ENCODE measurements at regions not wholly inside any gene's neighbourhood (a gene's known extent, or its start where the extent isn't known, plus 50 kb on each side); places are given as distances from the start of the nearest gene placed in this dataset.

DNA sequence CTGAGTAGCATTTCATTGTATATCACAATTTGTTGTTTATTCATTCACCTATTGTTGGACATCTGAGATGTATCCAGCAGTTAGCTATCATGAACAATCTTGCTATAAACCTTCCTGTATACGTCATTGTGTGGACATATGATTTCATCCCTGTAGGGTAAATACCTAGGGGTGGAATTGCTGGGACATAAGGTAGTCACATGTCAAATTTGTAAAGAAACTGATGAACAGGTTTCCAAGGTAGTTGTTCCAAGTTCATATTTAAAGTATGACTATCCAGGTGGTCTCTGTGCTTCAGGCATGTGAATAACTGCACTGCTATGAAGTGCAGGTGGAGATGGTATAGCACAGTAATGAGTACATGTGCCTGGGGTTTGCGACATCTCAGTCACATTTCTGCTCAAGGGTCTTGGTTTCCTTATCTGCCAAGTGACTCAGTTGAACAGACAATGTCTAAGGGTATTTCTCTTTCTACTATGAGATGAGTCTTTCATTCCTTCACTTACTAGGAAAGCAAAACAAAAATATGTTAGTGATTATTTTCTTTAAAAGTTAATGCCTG lies 229.0 kb upstream of the HES1 start:
- H3K79me2 ChIP-seq (ENCODE audit: insufficient read depth, low read length): no peaks in the 10 kb centered on the region
- peaks cover 60% of the 10 kb centered on the region for H3K4me1 ChIP-seq (ENCODE audit: insufficient read depth, low read length, poor library complexity, severe bottlenecking)
- H3K36me3 ChIP-seq (ENCODE audit: insufficient read depth, low read length): no peaks in the 10 kb centered on the region
- no peak overlapping the region for H2AFZ ChIP-seq (ENCODE audit: low read length)
- no peak overlapping the region for H3K9ac ChIP-seq (ENCODE audit: low read depth, low read length, poor library complexity, severe bottlenecking)
- H3K27me3 ChIP-seq (ENCODE audit: insufficient read depth, low read length, poor library complexity, severe bottlenecking): no peaks in the 10 kb centered on the region
- H3K9me2 ChIP-seq (replicated peaks; ENCODE audit: low read depth, low read length): no peaks in the 10 kb centered on the region
- H3F3A ChIP-seq (ENCODE audit: low read depth): peaks cover 14% of the 10 kb centered on the region
- TF ChIP-seq, protein P1, sequence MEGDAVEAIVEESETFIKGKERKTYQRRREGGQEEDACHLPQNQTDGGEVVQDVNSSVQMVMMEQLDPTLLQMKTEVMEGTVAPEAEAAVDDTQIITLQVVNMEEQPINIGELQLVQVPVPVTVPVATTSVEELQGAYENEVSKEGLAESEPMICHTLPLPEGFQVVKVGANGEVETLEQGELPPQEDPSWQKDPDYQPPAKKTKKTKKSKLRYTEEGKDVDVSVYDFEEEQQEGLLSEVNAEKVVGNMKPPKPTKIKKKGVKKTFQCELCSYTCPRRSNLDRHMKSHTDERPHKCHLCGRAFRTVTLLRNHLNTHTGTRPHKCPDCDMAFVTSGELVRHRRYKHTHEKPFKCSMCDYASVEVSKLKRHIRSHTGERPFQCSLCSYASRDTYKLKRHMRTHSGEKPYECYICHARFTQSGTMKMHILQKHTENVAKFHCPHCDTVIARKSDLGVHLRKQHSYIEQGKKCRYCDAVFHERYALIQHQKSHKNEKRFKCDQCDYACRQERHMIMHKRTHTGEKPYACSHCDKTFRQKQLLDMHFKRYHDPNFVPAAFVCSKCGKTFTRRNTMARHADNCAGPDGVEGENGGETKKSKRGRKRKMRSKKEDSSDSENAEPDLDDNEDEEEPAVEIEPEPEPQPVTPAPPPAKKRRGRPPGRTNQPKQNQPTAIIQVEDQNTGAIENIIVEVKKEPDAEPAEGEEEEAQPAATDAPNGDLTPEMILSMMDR (conservative IDR thresholded peaks at IDR 0.05; ENCODE audit: low read length): no peak
- no peak for TF ChIP-seq EZH2phosphoT487 (IDR thresholded peaks at IDR 0.05; ENCODE audit: borderline replicate concordance)
- H4K20me1 ChIP-seq (ENCODE audit: insufficient read depth, low read length, poor library complexity, severe bottlenecking): no peaks in the 10 kb centered on the region
- no peak overlapping the region for H3K4me3 ChIP-seq (ENCODE audit: low read length, poor library complexity, severe bottlenecking)
- H3K4me2 ChIP-seq (ENCODE audit: low read depth, low read length, poor library complexity, severe bottlenecking): no peak overlapping the region
- H3K9me3 ChIP-seq (ENCODE audit: insufficient read depth, low read depth, low read length): no peaks in the 10 kb centered on the region

DNA sequence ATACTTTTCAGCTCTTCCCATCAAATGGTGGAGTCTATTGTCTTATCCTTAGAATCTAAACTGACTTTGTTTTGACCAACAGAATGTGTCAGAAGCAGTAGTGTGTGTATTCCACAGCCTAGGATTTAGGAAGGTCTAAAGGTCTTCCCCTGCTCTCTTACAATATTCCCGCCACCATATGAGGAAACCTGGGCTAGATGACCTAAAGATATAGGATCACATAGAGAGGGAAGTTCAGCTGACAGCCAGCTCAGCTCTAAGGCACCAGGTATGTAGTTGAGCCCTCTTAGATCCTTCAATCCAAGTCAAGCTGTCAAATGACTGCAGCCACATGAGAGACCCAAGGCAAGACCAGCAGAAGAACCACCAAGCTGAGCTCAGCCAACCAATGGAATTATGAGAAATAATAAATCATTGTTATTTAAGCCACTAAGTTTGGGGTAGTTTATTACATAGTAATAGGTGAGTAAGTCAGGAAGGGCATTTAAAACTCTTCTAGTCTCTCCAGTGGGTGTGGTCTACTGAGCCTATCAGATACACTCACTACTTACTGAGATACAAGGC lies 227.7 kb upstream of the HES1 start:
- peaks cover 61% of the 10 kb centered on the region for H3K4me1 ChIP-seq (ENCODE audit: insufficient read depth, low read length, poor library complexity, severe bottlenecking)
- TF ChIP-seq, protein P1 (conservative IDR thresholded peaks at IDR 0.05; ENCODE audit: low read length): no peak
- TF ChIP-seq EZH2phosphoT487 (IDR thresholded peaks at IDR 0.05; ENCODE audit: borderline replicate concordance): no peak
- H3K36me3 ChIP-seq (ENCODE audit: insufficient read depth, low read length): no peaks in the 10 kb centered on the region
- H3K4me3 ChIP-seq (ENCODE audit: low read length, poor library complexity, severe bottlenecking): no peak overlapping the region
- peaks cover 14% of the 10 kb centered on the region for H3F3A ChIP-seq (ENCODE audit: low read depth)
- no peaks in the 10 kb centered on the region for H3K9me3 ChIP-seq (ENCODE audit: insufficient read depth, low read depth, low read length)
- no peaks in the 10 kb centered on the region for H3K79me2 ChIP-seq (ENCODE audit: insufficient read depth, low read length)
- H3K9me2 ChIP-seq (replicated peaks; ENCODE audit: low read depth, low read length): no peaks in the 10 kb centered on the region
- no peak overlapping the region for H2AFZ ChIP-seq (ENCODE audit: low read length)
- no peaks in the 10 kb centered on the region for H3K27me3 ChIP-seq (ENCODE audit: insufficient read depth, low read length, poor library complexity, severe bottlenecking)
- H4K20me1 ChIP-seq (ENCODE audit: insufficient read depth, low read length, poor library complexity, severe bottlenecking): no peaks in the 10 kb centered on the region
- H3K9ac ChIP-seq (ENCODE audit: low read depth, low read length, poor library complexity, severe bottlenecking): no peak overlapping the region
- no peak overlapping the region for H3K4me2 ChIP-seq (ENCODE audit: low read depth, low read length, poor library complexity, severe bottlenecking)

DNA sequence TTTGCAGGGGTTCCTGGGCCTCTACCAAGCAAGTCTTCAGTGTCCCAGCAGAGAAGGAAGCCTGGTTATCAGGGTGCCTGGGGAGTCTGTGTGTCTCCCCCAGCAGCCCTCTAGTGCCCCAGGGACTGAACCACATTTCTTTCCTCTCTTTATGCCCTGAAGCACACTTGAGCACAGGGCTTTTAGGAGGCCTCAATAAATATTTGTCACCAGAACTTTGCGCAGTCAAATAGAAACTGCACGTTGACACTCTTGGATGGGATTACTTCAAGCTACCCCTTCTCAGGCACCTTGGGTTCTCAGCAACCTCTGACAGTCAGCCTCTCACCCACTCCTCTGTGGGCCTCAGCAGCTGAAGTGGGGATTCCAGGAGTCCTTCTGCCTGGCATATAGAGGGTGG lies 226.6 kb upstream of the HES1 start:
- no peaks in the 10 kb centered on the region for H3K27me3 ChIP-seq (ENCODE audit: insufficient read depth, low read length, poor library complexity, severe bottlenecking)
- no peaks in the 10 kb centered on the region for H3K36me3 ChIP-seq (ENCODE audit: insufficient read depth, low read length)
- H4K20me1 ChIP-seq (ENCODE audit: insufficient read depth, low read length, poor library complexity, severe bottlenecking): no peaks in the 10 kb centered on the region
- H3K4me3 ChIP-seq (ENCODE audit: low read length, poor library complexity, severe bottlenecking): no peak overlapping the region
- TF ChIP-seq, protein P1 (conservative IDR thresholded peaks at IDR 0.05; ENCODE audit: low read length): no peak
- TF ChIP-seq EZH2phosphoT487 (IDR thresholded peaks at IDR 0.05; ENCODE audit: borderline replicate concordance): no peak
- H3K4me2 ChIP-seq (ENCODE audit: low read depth, low read length, poor library complexity, severe bottlenecking): peak overlapping the region; percentile 68
- peaks cover 14% of the 10 kb centered on the region for H3F3A ChIP-seq (ENCODE audit: low read depth)
- no peaks in the 10 kb centered on the region for H3K9me2 ChIP-seq (replicated peaks; ENCODE audit: low read depth, low read length)
- no peaks in the 10 kb centered on the region for H3K79me2 ChIP-seq (ENCODE audit: insufficient read depth, low read length)
- H2AFZ ChIP-seq (ENCODE audit: low read length): no peak overlapping the region
- H3K4me1 ChIP-seq (ENCODE audit: insufficient read depth, low read length, poor library complexity, severe bottlenecking): peaks cover 67% of the 10 kb centered on the region
- peak overlapping the region; percentile 63 for H3K9ac ChIP-seq (ENCODE audit: low read depth, low read length, poor library complexity, severe bottlenecking)
- H3K9me3 ChIP-seq (ENCODE audit: insufficient read depth, low read depth, low read length): no peaks in the 10 kb centered on the region
